Mucosa of rectum (tissue), 2 donors: ENCODE measurements at regions not wholly inside any gene's neighbourhood (a gene's known extent, or its start where the extent isn't known, plus 50 kb on each side); places are given as distances from the start of the nearest gene placed in this dataset.

Source experiments
- H3K27ac ChIP-seq, 2 donors: one replicate each; pipeline ENCODE4 v1.7.0; 2013; ENCODE audit warnings: inconsistent platforms in 2 of 2, low read depth in 2 of 2, low read length in 2 of 2
- H3K27me3 ChIP-seq, 2 donors: one replicate each; pipeline ENCODE4 v1.7.0; 2013; ENCODE audit warnings: low read length in 2 of 2; ENCODE audit not compliant: control insufficient read depth in 2 of 2, insufficient read depth in 2 of 2
- H3K36me3 ChIP-seq, 2 donors: one replicate each; pipeline ENCODE4 v1.7.0; 2013; ENCODE audit warnings: low read length in 2 of 2; ENCODE audit not compliant: control insufficient read depth in 2 of 2, insufficient read depth in 2 of 2
- H3K4me1 ChIP-seq, 2 donors: one replicate each; pipeline ENCODE4 v1.7.0; 2013; ENCODE audit warnings: low read length in 2 of 2, mild to moderate bottlenecking in 1 of 2; ENCODE audit not compliant: control insufficient read depth in 2 of 2, insufficient read depth in 2 of 2
- H3K4me3 ChIP-seq, 2 donors: one replicate each; pipeline ENCODE4 v1.7.0; 2013; ENCODE audit warnings: low read length in 2 of 2
- H3K9ac ChIP-seq, 2 donors: one replicate each; pipeline ENCODE4 v1.7.0; 2013; ENCODE audit warnings: low read length in 2 of 2, low read depth in 1 of 2, mild to moderate bottlenecking in 1 of 2
- H3K9me3 ChIP-seq, 2 donors: one replicate each; pipeline ENCODE4 v1.7.0; 2013; ENCODE audit warnings: low read length in 2 of 2; ENCODE audit not compliant: control insufficient read depth in 2 of 2
- donor health status: healthy.
- donor health status: Normal muscosa, but diverticular disease.

GRCh38 chr6:40947876-40948526 is 91.0 kb downstream of the UNC5CL start:
- no peak overlapping the region for H3K9ac ChIP-seq
- no peaks in the 10 kb centered on the region for H3K4me1 ChIP-seq
- H3K9me3 ChIP-seq = no peaks in the 10 kb centered on the region
- H3K27me3 ChIP-seq = no peaks in the 10 kb centered on the region
- no peak overlapping the region for H3K27ac ChIP-seq
- H3K36me3 ChIP-seq = no peaks in the 10 kb centered on the region
- H3K4me3 ChIP-seq = no peak overlapping the region

GRCh38 chr6:40946738-40947301 is 92.2 kb downstream of the UNC5CL start:
- H3K36me3 ChIP-seq = no peaks in the 10 kb centered on the region

GRCh38 chr6:40937491-40937890 is 101.5 kb downstream of the UNC5CL start:
- Histone ChIP-seq H3K27ac (no peak overlapping the region), H3K9ac (no peak overlapping the region), H3K36me3 (no peaks in the 10 kb centered on the region)

More at GRCh38 chr6:40946738-40947301, 92.2 kb downstream of the UNC5CL start:
- no peaks in the 10 kb centered on the region for H3K9me3 ChIP-seq
- no peaks in the 10 kb centered on the region for H3K27me3 ChIP-seq
- no peak overlapping the region for H3K9ac ChIP-seq
- no peak overlapping the region for H3K4me3 ChIP-seq
- no peak overlapping the region for H3K27ac ChIP-seq
- H3K4me1 ChIP-seq = no peaks in the 10 kb centered on the region

GRCh38 chr6:40936818-40937251 is 102.2 kb downstream of the UNC5CL start:
- Histone ChIP-seq H3K36me3 (no peaks in the 10 kb centered on the region), H3K4me3 (no peak overlapping the region), H3K9ac (no peak overlapping the region), H3K27ac (no peak overlapping the region), H3K4me1 (no peaks in the 10 kb centered on the region), H3K27me3 (peaks cover 0 to 6% of the 10 kb centered on the region in 2 donors), H3K9me3 (no peaks in the 10 kb centered on the region)

More at GRCh38 chr6:40937491-40937890, 101.5 kb downstream of the UNC5CL start:
- Histone ChIP-seq H3K9me3 (no peaks in the 10 kb centered on the region), H3K4me1 (no peaks in the 10 kb centered on the region), H3K27me3 (peaks cover 0 to 6% of the 10 kb centered on the region in 2 donors), H3K4me3 (no peak overlapping the region)

- no peaks in the 10 kb centered on the region for H3K36me3 ChIP-seq
- no peak overlapping the region for H3K4me3 ChIP-seq
- H3K27me3 ChIP-seq = peaks cover 0 to 4% of the 10 kb centered on the region in 2 donors
- no peaks in the 10 kb centered on the region for H3K4me1 ChIP-seq
- H3K9ac ChIP-seq = no peak overlapping the region
- no peak overlapping the region for H3K27ac ChIP-seq
- H3K9me3 ChIP-seq = no peaks in the 10 kb centered on the region
Measured at GRCh38 chr6:40933864-40934263, 105.2 kb downstream of the UNC5CL start.

- H3K36me3 ChIP-seq = no peaks in the 10 kb centered on the region
- H3K27ac ChIP-seq = no peak overlapping the region
- peaks cover 0 to 4% of the 10 kb centered on the region in 2 donors for H3K27me3 ChIP-seq
- no peak overlapping the region for H3K4me3 ChIP-seq
- H3K9ac ChIP-seq = no peak overlapping the region
- H3K9me3 ChIP-seq = no peaks in the 10 kb centered on the region
- no peaks in the 10 kb centered on the region for H3K4me1 ChIP-seq
Measured at GRCh38 chr6:40932953-40933352, 106.1 kb downstream of the UNC5CL start.

- Histone ChIP-seq H3K27ac (no peak overlapping the region), H3K27me3 (peaks cover 0 to 4% of the 10 kb centered on the region in 2 donors), H3K9me3 (no peaks in the 10 kb centered on the region), H3K9ac (no peak overlapping the region), H3K4me1 (no peaks in the 10 kb centered on the region), H3K4me3 (no peak overlapping the region), H3K36me3 (no peaks in the 10 kb centered on the region)
Measured at GRCh38 chr6:40932366-40932765, 106.7 kb downstream of the UNC5CL start.

- Histone ChIP-seq H3K9me3 (no peaks in the 10 kb centered on the region), H3K4me3 (no peak overlapping the region), H3K36me3 (no peaks in the 10 kb centered on the region), H3K27me3 (peaks cover 0 to 4% of the 10 kb centered on the region in 2 donors), H3K9ac (no peak overlapping the region), H3K4me1 (no peaks in the 10 kb centered on the region), H3K27ac (no peak overlapping the region)
Measured at GRCh38 chr6:40931931-40932330, 107.1 kb downstream of the UNC5CL start.

- Histone ChIP-seq H3K36me3 (no peaks in the 10 kb centered on the region), H3K4me1 (no peaks in the 10 kb centered on the region), H3K4me3 (no peak overlapping the region), H3K9ac (no peak overlapping the region), H3K27me3 (peaks cover 0 to under 1% of the 10 kb centered on the region in 2 donors), H3K27ac (no peak overlapping the region), H3K9me3 (no peaks in the 10 kb centered on the region)
Measured at GRCh38 chr6:40930555-40930954, 108.5 kb downstream of the UNC5CL start.

- no peaks in the 10 kb centered on the region for H3K36me3 ChIP-seq
Measured at GRCh38 chr6:40930045-40930444, 109.0 kb downstream of the UNC5CL start.

More at GRCh38 chr6:40930045-40930444, 109.0 kb downstream of the UNC5CL start:
- Histone ChIP-seq H3K27me3 (no peaks in the 10 kb centered on the region), H3K9ac (no peak overlapping the region), H3K9me3 (no peaks in the 10 kb centered on the region), H3K4me3 (no peak overlapping the region), H3K27ac (no peak overlapping the region), H3K4me1 (no peaks in the 10 kb centered on the region)
